T-cell (primary cell): ENCODE measurements at regions not wholly inside any gene's neighbourhood (a gene's known extent, or its start where the extent isn't known, plus 50 kb on each side); places are given as distances from the start of the nearest gene placed in this dataset.

Experiments
- ATAC-seq, 4 experiments: fragments of 200-7000 bp in 3 of 4; fragments of 150-1000 bp in 1 of 4; cut with Tn5 transposase; replicated peaks in 1 of 4; 1 replicate in 3 of 4; 2 replicates in 1 of 4; pipeline ENCODE4 v1.10.0; 2021; ENCODE audit warnings: moderate library complexity in 3 of 4, mild to moderate bottlenecking in 2 of 4, moderate number of reproducible peaks in 1 of 4
- CTCF ChIA-PET, 2 donors: fragments of 300-600 bp; sonication (Branson Sonifier 250); formaldehyde crosslinking; loops; one replicate each; lab custom pipeline; 2022; ENCODE audit warnings: antibody characterized with exemption in 2 of 2; lab: Charles Lee
- POLR2A ChIA-PET, 2 donors: fragments of 300-600 bp; sonication (Branson Sonifier 250); formaldehyde crosslinking; loops; one replicate each; lab custom pipeline; 2022; ENCODE audit warnings: antibody characterized with exemption in 2 of 2; lab: Charles Lee
- DNase-seq, 35 experiments: peaks; one replicate each; pipeline versions ENCODE4 v3.0.0 to v3.0.0-alpha.2; 2013 to 2023
- H3K27ac ChIP-seq: one replicate; pipeline ENCODE4 v1.5.1; 2013; ENCODE audit warnings: low read length
- H3K27me3 ChIP-seq, 2 experiments: replicated peaks in 1 of 2; 1 replicate in 1 of 2; 2 replicates in 1 of 2; pipeline versions ENCODE4 v1.6.1 to v1.7.0; 2013; ENCODE audit warnings: low read length in 1 of 2, mixed read lengths in 1 of 2; ENCODE audit not compliant: control insufficient read depth in 2 of 2, insufficient read depth in 2 of 2; ENCODE audit errors: extremely low read depth in 1 of 2
- H3K36me3 ChIP-seq, 2 donors: 1 replicate in 1 of 2; 2 replicates in 1 of 2; pipeline versions ENCODE4 v1.6.1 to v1.7.0; 2013; ENCODE audit warnings: low read length in 1 of 2; ENCODE audit not compliant: control insufficient read depth in 2 of 2, insufficient read depth in 1 of 2; ENCODE audit errors: extremely low read depth in 1 of 2
- H3K4me1 ChIP-seq, 2 experiments: 1 replicate in 1 of 2; 2 replicates in 1 of 2; pipeline versions ENCODE4 v1.6.1 to v1.7.0; 2013; ENCODE audit warnings: low read length in 2 of 2, mixed read lengths in 1 of 2; ENCODE audit not compliant: insufficient read depth in 2 of 2, control insufficient read depth in 1 of 2; ENCODE audit errors: extremely low read depth in 1 of 2
- H3K4me3 ChIP-seq, 2 donors: 1 replicate in 1 of 2; 2 replicates in 1 of 2; pipeline versions ENCODE4 v1.5.1 to v1.7.0; 2013; ENCODE audit warnings: mild to moderate bottlenecking in 2 of 2, low read length in 1 of 2, moderate library complexity in 1 of 2; ENCODE audit not compliant: control insufficient read depth in 1 of 2; ENCODE audit errors: extremely low read depth in 1 of 2
- H3K9me3 ChIP-seq: 2 replicates; pipeline ENCODE4 v1.7.0; 2013
- H3K27ac Mint-ChIP-seq, 2 donors: one replicate each; pipeline ENCODE4 v1.8.0; 2020 to 2021; ENCODE audit warnings: mild to moderate bottlenecking in 2 of 2, mixed read lengths in 2 of 2
- H3K27me3 Mint-ChIP-seq, 2 donors: one replicate each; pipeline ENCODE4 v1.8.0; 2021 to 2022; ENCODE audit warnings: mixed read lengths in 2 of 2
- H3K36me3 Mint-ChIP-seq: one replicate; pipeline ENCODE4 v1.8.0; 2021; ENCODE audit warnings: mixed read lengths
- H3K4me1 Mint-ChIP-seq, 3 donors: one replicate each; pipeline ENCODE4 v1.8.0; 2020 to 2022; ENCODE audit warnings: mixed read lengths in 3 of 3, mild to moderate bottlenecking in 1 of 3
- H3K4me3 Mint-ChIP-seq, 3 donors: one replicate each; pipeline ENCODE4 v1.8.0; 2020 to 2022; ENCODE audit warnings: mild to moderate bottlenecking in 3 of 3, mixed read lengths in 3 of 3, moderate library complexity in 3 of 3
- H3K9me3 Mint-ChIP-seq, 3 donors: one replicate each; pipeline ENCODE4 v1.8.0; 2020 to 2022; ENCODE audit warnings: mixed read lengths in 3 of 3
- WGBS: methylation state at CpG from one replicate; pipeline ENCODE4 v1.1.5; 2013; ENCODE audit warnings: missing lambda C conversion rate; ENCODE audit not compliant: insufficient coverage; 5-methylcytosine and 5-hydroxymethylcytosine counted together

DNA sequence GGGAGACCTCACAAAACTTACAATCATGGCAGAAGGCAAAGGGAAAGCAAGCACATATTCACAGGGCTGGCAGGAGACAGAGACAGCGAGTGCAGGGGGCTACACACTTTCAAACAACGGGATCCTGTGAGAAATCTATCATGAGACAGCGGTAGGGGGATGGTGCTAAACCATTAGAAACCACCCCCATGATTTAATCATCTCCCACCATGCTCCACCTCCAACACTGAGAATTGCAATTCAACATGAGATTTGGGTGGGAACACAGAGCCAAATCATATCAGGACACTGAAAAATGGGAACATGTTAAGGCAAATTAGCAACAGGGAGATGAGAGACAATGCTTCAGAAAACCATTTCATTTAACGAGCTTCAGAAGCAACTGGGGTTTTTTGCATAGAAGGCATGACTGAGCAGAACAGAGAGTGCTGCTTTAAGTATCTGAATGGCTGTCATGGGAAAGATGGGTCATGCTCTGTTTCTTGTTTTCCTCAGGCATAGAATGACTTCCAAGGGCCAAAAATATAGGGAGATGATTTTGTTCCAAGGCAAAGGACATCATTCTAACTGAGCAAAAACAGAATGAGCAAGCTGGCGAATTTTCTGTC is 100.8 kb upstream of the MAP2 start:
- Histone ChIP-seq H3K4me1 (no peaks in the 10 kb centered on the region), H3K9me3 (no peaks in the 10 kb centered on the region), H3K36me3 (no peaks in the 10 kb centered on the region), H3K4me3 (no peak overlapping the region), H3K27me3 (no peaks in the 10 kb centered on the region), H3K27ac (no peak overlapping the region)
- ChIA-PET POLR2A (interaction anchor here in 1 of 2 donors (0.5 kb wide), 1 partner anchor 25 kb away, joined by 3 read pairs; no protein-coding TSS in a partner anchor), CTCF (no interaction called here)
- no peak overlapping the region for H3K27ac Mint-ChIP-seq
- H3K27me3 Mint-ChIP-seq = no peaks in the 10 kb centered on the region
- WGBS = 63% methylated on average over 1 of the region's 5 CpGs
- DNase-seq = no peak
- H3K4me1 Mint-ChIP-seq = no peaks in the 10 kb centered on the region
- no peaks in the 10 kb centered on the region for H3K36me3 Mint-ChIP-seq
- no peak for ATAC-seq
- H3K4me3 Mint-ChIP-seq = no peak overlapping the region
- peaks cover 0 to 5% (median 0%) of the 10 kb centered on the region in 3 donors for H3K9me3 Mint-ChIP-seq

DNA sequence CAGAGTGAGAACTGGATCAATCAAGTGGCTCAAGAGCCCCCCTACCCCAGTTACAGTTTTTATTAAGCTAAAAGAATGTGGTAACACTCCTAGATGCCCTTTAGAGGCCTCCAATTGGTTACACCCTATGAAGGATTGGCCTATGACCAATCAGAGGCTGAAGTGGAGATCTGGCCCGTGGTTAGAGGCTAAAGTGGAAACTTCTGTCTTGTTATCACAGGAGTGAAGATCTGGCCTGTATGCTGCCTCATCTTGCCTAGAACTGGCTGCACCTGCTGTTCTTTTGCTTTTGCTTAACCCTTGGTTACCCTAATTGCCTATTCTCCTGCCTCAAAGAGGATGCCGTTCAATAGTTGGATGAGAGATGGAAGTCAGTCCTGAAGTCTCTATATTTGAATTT is 100.1 kb upstream of the MAP2 start:
- no peaks in the 10 kb centered on the region for H3K27me3 Mint-ChIP-seq
- ATAC-seq (no peak), DNase-seq (no peak)
- H3K4me1 Mint-ChIP-seq = no peaks in the 10 kb centered on the region
- peaks cover 0 to 5% (median 0%) of the 10 kb centered on the region in 3 donors for H3K9me3 Mint-ChIP-seq
- H3K27me3 ChIP-seq = no peaks in the 10 kb centered on the region
- H3K36me3 ChIP-seq = no peaks in the 10 kb centered on the region
- no peaks in the 10 kb centered on the region for H3K36me3 Mint-ChIP-seq
- H3K4me3 ChIP-seq = no peak overlapping the region
- no peaks in the 10 kb centered on the region for H3K4me1 ChIP-seq
- no peak overlapping the region for H3K27ac Mint-ChIP-seq
- ChIA-PET POLR2A (no interaction called here), CTCF (no interaction called here)
- no peak overlapping the region for H3K27ac ChIP-seq
- no peaks in the 10 kb centered on the region for H3K9me3 ChIP-seq
- no CpG with 5 or more reads among the region's 2 CpGs for WGBS
- H3K4me3 Mint-ChIP-seq = no peak overlapping the region

DNA sequence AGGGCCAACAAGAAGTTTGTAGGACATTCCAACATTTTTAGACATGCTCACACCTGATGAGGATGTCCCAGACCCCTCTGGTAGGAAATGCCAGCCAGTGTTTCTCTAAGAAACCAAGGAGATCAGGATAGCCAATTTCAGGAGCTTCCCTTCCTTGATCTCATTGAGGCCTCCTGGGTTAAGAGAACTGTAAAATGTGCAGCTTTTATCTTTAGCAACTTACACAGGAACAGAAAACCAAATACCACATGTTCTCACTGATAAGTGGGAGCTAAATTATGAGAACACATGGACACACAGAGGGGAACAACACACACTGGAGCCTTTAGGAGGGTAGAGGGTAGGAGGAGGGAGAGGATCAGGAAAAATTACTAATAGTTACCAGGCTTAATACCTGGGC is 99.6 kb upstream of the MAP2 start:
- no peaks in the 10 kb centered on the region for H3K36me3 ChIP-seq
- H3K4me3 ChIP-seq = no peak overlapping the region
- H3K27ac ChIP-seq = no peak overlapping the region
- no peaks in the 10 kb centered on the region for H3K4me1 Mint-ChIP-seq
- ChIA-PET POLR2A (no interaction called here), CTCF (interaction anchor here in 1 of 2 donors (1.4 kb wide), 1 partner anchor 10 kb away, joined by 5 read pairs; no protein-coding TSS in a partner anchor)
- H3K9me3 ChIP-seq = no peaks in the 10 kb centered on the region
- peaks cover 0 to 5% (median 0%) of the 10 kb centered on the region in 3 donors for H3K9me3 Mint-ChIP-seq
- H3K36me3 Mint-ChIP-seq = no peaks in the 10 kb centered on the region
- no peak for ATAC-seq
- no peaks in the 10 kb centered on the region for H3K27me3 ChIP-seq
- no peak overlapping the region for H3K27ac Mint-ChIP-seq
- H3K4me1 ChIP-seq = no peaks in the 10 kb centered on the region
- no peak for DNase-seq
- H3K4me3 Mint-ChIP-seq = no peak overlapping the region
- H3K27me3 Mint-ChIP-seq = no peaks in the 10 kb centered on the region

DNA sequence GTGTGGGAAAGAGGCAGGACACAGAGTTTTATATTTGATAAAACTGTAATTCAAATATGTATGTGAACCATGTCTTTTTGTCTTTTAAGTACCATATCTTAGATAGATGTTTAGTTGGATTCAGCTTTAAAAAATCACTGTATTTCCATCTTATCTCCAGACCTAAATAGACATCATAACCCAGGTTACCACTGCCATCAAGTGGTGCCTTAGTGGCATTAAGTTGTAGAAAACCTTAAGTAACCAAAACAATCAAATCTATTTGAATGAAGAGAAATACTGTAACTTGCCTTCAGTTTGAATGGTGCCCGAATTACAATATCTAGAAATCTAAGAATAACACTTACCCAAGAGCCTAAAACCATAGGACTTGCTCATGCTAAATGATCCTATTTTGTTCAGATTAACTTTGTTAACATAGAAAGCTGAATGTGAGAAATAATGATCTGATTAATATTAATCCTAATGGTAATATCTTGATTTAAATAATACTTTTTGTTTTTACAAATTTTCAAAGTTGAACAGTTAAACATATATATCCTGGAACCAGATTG is 92.5 kb upstream of the MAP2 start:
- no peak for DNase-seq
- Histone ChIP-seq H3K27ac (no peak overlapping the region), H3K27me3 (peaks cover 0 to 2% of the 10 kb centered on the region in 2 experiments), H3K9me3 (no peaks in the 10 kb centered on the region), H3K36me3 (no peaks in the 10 kb centered on the region), H3K4me3 (no peak overlapping the region), H3K4me1 (no peaks in the 10 kb centered on the region)
- Mint-ChIP-seq H3K27ac (no peak overlapping the region), H3K9me3 (no peaks in the 10 kb centered on the region), H3K27me3 (no peaks in the 10 kb centered on the region), H3K4me3 (no peak overlapping the region), H3K4me1 (no peaks in the 10 kb centered on the region), H3K36me3 (no peaks in the 10 kb centered on the region)
- POLR2A ChIA-PET = interaction anchor here in 1 of 2 donors (0.6 kb wide), 1 partner anchor 315 kb away, joined by 4 read pairs; no protein-coding TSS in a partner anchor
- CTCF ChIA-PET = no interaction called here
- no CpG with 5 or more reads among the region's 1 CpG for WGBS
- ATAC-seq = no peak

DNA sequence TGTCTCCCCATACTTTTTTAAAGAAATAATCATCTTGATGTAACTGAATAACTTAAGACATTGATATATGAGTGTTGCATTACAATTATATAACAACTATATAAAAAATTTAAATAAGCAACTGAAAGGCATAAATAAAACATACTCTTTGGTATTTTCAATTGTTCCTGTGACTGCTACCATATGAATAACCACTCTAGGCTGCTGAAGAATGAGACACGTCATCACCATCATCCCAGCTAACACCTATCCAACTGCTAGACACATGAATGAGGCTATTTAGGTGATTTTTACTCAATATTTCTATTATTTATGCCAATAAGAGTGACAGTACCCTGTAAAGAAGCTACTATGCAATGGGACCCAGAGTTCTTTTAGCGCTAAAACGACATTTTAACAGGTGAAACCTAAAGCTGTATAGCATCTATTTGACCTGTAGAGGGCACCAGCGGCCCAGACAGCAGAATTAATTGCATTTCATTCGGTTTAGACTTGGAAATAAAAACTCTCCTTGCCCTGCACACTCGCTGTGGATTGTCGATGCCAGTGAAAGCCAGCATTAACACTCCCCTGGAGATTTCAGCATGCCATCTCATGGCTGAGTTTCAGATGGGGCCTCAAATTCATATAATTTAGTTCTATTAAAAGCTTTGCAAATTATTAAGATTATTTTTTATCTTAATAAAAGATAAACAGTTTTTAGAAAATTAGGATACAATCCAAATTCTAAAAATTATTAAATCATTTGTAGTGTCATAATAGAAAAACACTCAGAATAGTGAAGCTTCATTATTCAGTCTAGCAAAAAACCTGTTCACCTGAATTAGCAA is 89.4 kb upstream of the MAP2 start:
- H3K27me3 ChIP-seq = peaks cover 0 to 2% of the 10 kb centered on the region in 2 experiments
- H3K4me1 Mint-ChIP-seq = no peaks in the 10 kb centered on the region
- H3K36me3 Mint-ChIP-seq = no peaks in the 10 kb centered on the region
- H3K4me3 ChIP-seq = no peak overlapping the region
- no peaks in the 10 kb centered on the region for H3K4me1 ChIP-seq
- peak in 7 of 35 experiments; percentile 1 to 29 (median 4) for DNase-seq
- ATAC-seq = no peak
- H3K9me3 Mint-ChIP-seq = no peaks in the 10 kb centered on the region
- no peak overlapping the region for H3K27ac ChIP-seq
- POLR2A ChIA-PET = interaction anchor here in 1 of 2 donors (1.0 kb wide), 1 partner anchor 13 kb away, joined by 3 read pairs; no protein-coding TSS in a partner anchor
- no peaks in the 10 kb centered on the region for H3K27me3 Mint-ChIP-seq
- H3K9me3 ChIP-seq = no peaks in the 10 kb centered on the region
- 7% methylated on average over 6 of the region's 7 CpGs for WGBS
- CTCF ChIA-PET = interaction anchor here (0.6 to 1.3 kb wide), 5 partner anchors 9 to 627 kb away, joined by 3 to 5 read pairs (median 3); no protein-coding TSS in a partner anchor
- no peak overlapping the region for H3K27ac Mint-ChIP-seq
- H3K36me3 ChIP-seq = no peaks in the 10 kb centered on the region
- H3K4me3 Mint-ChIP-seq = no peak overlapping the region

DNA sequence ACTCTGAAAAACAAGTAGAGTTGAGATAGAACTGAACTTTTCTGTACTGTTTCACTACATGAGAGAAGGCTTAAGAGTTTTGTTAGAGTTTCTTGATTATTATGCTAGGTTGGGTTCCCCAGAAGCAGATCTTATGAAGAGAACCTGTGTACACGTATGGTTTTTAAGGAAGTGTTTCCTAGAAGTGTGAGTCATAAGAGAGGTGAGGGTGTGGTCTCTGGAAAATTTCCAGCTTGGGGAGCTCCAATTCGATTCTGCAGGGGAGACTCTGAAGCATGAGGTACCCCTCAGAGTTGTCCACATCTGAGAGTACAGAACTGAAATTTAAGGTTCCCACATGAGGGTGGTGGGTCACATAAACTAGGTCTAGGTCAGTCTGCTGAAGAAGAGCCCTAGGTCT is 83.3 kb upstream of the MAP2 start:
- POLR2A ChIA-PET = interaction anchor here in 1 of 2 donors (0.5 kb wide), 1 partner anchor 43 kb away, joined by 3 read pairs; no protein-coding TSS in a partner anchor

More for the DNA sequence above, 83.3 kb upstream of the MAP2 start:
- no peak overlapping the region for H3K27ac Mint-ChIP-seq
- peaks cover 0 to 2% of the 10 kb centered on the region in 2 donors for H3K27me3 Mint-ChIP-seq
- H3K27me3 ChIP-seq = no peaks in the 10 kb centered on the region
- CTCF ChIA-PET = no interaction called here
- H3K36me3 ChIP-seq = no peaks in the 10 kb centered on the region
- ATAC-seq = no peak
- H3K36me3 Mint-ChIP-seq = no peaks in the 10 kb centered on the region
- H3K4me3 Mint-ChIP-seq = no peak overlapping the region
- no peak overlapping the region for H3K4me3 ChIP-seq
- H3K4me1 Mint-ChIP-seq = no peaks in the 10 kb centered on the region
- 0% methylated on average over 1 of the region's 2 CpGs for WGBS
- DNase-seq = no peak
- H3K4me1 ChIP-seq = no peaks in the 10 kb centered on the region
- no peak overlapping the region for H3K27ac ChIP-seq
- no peaks in the 10 kb centered on the region for H3K9me3 Mint-ChIP-seq
- H3K9me3 ChIP-seq = no peaks in the 10 kb centered on the region
